BLaER1 treated with 17β-estradiol and CSF1 and Interleukin-3, amounts not matched to agents 10 nM and 100 nM (cell line): ENCODE measurements at regions not wholly inside any gene's neighbourhood (a gene's known extent, or its start where the extent isn't known, plus 50 kb on each side); places are given as distances from the start of the nearest gene placed in this dataset.

Experiments used
- H3K27ac ChIP-seq, 11 experiments: shearing (Covaris generic); formaldehyde crosslinking; 2 replicates each; pipeline ENCODE4 v1.8.1; 2022
- H3K27me3 ChIP-seq, 11 experiments: shearing (Covaris generic); formaldehyde crosslinking; 2 replicates each; pipeline ENCODE4 v1.8.1; 2022
- H3K36me3 ChIP-seq, 11 experiments: shearing (Covaris generic); formaldehyde crosslinking; 2 replicates each; pipeline ENCODE4 v1.8.1; 2022
- H3K4me1 ChIP-seq, 10 experiments: shearing (Covaris generic); formaldehyde crosslinking; 2 replicates each; pipeline ENCODE4 v1.8.1; 2022
- H3K4me2 ChIP-seq, 11 experiments: shearing (Covaris generic); formaldehyde crosslinking; 2 replicates each; pipeline ENCODE4 v1.8.1; 2022
- H3K4me3 ChIP-seq, 10 experiments: shearing (Covaris generic); formaldehyde crosslinking; 2 replicates each; pipeline ENCODE4 v1.8.1; 2022
- H3K9ac ChIP-seq, 11 experiments: shearing (Covaris generic); formaldehyde crosslinking; 2 replicates each; pipeline ENCODE4 v1.8.1; 2022
- H3K9me3 ChIP-seq, 11 experiments: shearing (Covaris generic); formaldehyde crosslinking; replicated peaks in 1 of 11; 2 replicates each; pipeline ENCODE4 v1.8.1; 2022
- H4K20me1 ChIP-seq, 11 experiments: shearing (Covaris generic); formaldehyde crosslinking; 2 replicates each; pipeline ENCODE4 v1.8.1; 2022
- Cebpa-rat ChIP-seq, 11 experiments: shearing (Covaris generic); IDR thresholded peaks; 2 replicates each; pipeline ENCODE4 v1.8.1; 2022

DNA sequence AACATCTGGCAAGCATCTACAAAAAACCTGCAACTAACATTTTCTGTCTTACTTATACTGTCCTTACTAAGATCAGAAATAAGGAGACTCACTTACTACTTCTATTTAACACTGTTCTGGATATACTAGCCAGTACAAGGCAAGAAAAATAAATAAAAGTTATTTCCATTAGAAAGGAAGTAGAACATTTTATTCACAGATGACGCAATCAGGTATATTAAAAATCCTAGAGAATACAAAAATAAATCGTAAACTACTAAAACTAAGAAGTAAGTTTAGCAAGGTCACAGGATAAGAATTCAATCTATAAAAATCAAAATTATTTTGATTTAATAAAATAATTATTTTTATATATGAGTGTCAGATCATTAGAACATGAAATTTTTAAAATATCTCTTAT, 264.6 kb downstream of the BARHL2 start:
- Histone ChIP-seq H3K4me1 (no peaks in the 10 kb centered on the region), H3K27ac (no peak overlapping the region), H3K27me3 (no peaks in the 10 kb centered on the region), H4K20me1 (no peaks in the 10 kb centered on the region), H3K9me3 (no peaks in the 10 kb centered on the region), H3K36me3 (no peaks in the 10 kb centered on the region), H3K4me3 (no peak overlapping the region), H3K9ac (no peak overlapping the region), H3K4me2 (no peak overlapping the region)
- TF ChIP-seq Cebpa-rat (IDR thresholded peaks at IDR 0.05) = no peak; a peak in 1 of 22 replicates

DNA sequence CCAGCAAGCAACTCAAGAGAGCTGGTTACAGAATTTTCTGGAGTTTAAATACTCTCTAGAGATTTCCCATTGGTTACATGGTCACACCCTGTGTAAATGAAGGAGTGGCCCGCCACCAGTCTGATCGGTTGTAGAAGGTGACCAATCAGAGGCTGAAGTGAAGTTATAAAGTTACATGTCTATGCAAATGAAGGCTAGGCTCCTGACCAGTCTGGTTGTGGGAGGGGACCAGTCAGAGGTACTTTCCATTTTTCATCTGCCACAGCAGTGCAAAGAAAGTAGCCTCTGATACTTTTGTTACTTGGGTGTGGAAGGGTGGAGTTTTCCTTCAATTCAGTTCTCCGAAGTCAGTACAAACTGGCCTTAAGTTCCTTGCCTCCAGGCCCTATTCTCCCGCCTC, 273.7 kb downstream of the BARHL2 start:
- no peak overlapping the region for H3K4me3 ChIP-seq
- no peaks in the 10 kb centered on the region for H4K20me1 ChIP-seq
- H3K4me2 ChIP-seq = no peak overlapping the region
- no peak overlapping the region for H3K9ac ChIP-seq
- no peaks in the 10 kb centered on the region for H3K9me3 ChIP-seq
- no peaks in the 10 kb centered on the region for H3K36me3 ChIP-seq
- no peaks in the 10 kb centered on the region for H3K27me3 ChIP-seq
- TF ChIP-seq Cebpa-rat (IDR thresholded peaks at IDR 0.05) = no peak
- no peak overlapping the region for H3K27ac ChIP-seq
- H3K4me1 ChIP-seq = no peaks in the 10 kb centered on the region

DNA sequence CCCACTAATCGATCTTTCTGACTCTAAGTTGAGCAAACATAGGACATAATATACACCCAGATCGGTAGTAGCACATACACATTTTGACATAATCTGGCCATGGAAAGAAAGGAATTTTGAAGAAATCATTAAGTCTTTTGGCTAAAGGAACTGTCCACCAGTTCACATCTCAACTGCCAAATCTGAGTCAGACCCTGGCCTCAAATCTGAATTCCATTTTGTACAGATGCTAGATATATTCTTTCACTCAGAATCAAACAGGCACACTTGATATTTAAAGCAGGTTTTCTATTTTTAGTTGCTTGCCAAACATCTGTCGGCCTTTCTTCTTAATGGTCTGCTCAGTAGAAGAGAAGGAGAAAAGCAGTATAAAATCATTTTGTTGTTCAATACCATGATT, 281.8 kb downstream of the BARHL2 start:
- Histone ChIP-seq H3K9me3 (no peaks in the 10 kb centered on the region), H3K4me1 (no peaks in the 10 kb centered on the region), H3K9ac (no peak overlapping the region), H3K27me3 (no peaks in the 10 kb centered on the region), H3K4me2 (no peak overlapping the region), H3K4me3 (no peak overlapping the region), H4K20me1 (no peaks in the 10 kb centered on the region), H3K36me3 (no peaks in the 10 kb centered on the region), H3K27ac (no peak overlapping the region)
- no peak for TF ChIP-seq Cebpa-rat (IDR thresholded peaks at IDR 0.05)

DNA sequence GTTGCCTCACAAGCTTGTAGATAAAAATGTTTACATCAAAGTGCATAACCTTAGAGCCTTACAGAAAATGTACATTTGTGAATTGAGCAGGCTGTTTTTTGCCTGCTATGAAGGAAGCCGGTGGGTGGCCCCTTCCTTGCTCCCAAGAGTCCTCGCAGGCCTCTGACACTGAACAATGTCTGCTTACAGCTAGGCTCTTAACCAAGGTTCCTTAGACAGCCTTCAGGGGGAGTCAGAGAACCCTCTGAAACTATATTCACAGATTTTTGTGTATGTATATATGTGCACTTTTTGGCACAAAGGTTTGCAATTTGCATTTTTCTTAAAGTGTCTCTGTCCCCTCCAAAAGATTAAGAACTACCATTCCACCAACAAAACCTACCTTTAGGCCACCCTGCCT, 282.6 kb downstream of the BARHL2 start:
- TF ChIP-seq Cebpa-rat (IDR thresholded peaks at IDR 0.05) = no peak

DNA sequence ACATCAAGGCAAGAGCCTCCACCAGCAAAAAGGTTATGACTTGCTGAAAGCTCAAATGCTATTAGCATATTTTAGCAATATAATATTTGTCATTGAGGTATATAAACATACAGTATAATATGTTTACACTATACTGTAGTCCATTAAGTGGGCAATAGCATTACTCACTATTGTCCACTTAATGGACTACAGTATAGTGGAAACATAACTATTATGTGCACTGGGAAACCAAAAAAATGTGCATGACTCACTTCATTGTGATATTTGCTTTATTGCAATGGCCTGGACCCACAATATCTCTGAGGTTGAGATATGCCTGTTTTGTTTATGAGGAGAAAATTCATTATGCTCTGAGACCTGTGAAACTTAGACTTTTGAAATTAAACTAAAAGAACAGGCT, 300.0 kb downstream of the BARHL2 start:
- H3K9ac ChIP-seq = no peak overlapping the region
- no peaks in the 10 kb centered on the region for H4K20me1 ChIP-seq
- no peaks in the 10 kb centered on the region for H3K27me3 ChIP-seq
- H3K36me3 ChIP-seq = no peaks in the 10 kb centered on the region
- no peak overlapping the region for H3K27ac ChIP-seq
- H3K4me2 ChIP-seq = no peak overlapping the region
- TF ChIP-seq Cebpa-rat (IDR thresholded peaks at IDR 0.05) = no peak
- H3K4me3 ChIP-seq = no peak overlapping the region
- H3K9me3 ChIP-seq = peaks cover 8 to 18% (median 14%) of the 10 kb centered on the region in 11 experiments; a peak in 17 of 22 replicates
- no peaks in the 10 kb centered on the region for H3K4me1 ChIP-seq

More for the DNA sequence above, 282.6 kb downstream of the BARHL2 start:
- Histone ChIP-seq H3K4me2 (no peak overlapping the region), H3K27ac (no peak overlapping the region), H3K4me1 (no peaks in the 10 kb centered on the region), H4K20me1 (no peaks in the 10 kb centered on the region), H3K9ac (no peak overlapping the region), H3K36me3 (no peaks in the 10 kb centered on the region), H3K9me3 (no peaks in the 10 kb centered on the region), H3K4me3 (no peak overlapping the region), H3K27me3 (no peaks in the 10 kb centered on the region)

DNA sequence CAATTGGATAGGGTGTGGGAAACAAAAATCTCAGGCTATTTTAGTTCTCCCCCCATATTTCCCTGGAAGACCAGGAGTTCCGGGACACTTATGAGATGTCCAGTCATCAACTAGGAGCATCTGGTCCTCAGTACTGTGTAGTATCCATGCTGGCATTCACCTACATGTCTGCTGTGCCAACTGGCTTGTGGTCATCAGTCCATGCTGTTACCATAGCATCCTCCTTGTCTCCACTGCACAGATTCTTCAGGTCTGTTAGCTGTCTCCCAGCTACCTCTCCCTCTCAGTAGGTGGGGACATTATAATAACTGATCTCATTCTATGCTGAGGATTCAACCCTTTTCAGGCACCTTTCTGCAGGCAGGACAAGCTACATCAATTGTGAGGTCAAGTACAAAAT, 302.9 kb downstream of the BARHL2 start:
- no peak for TF ChIP-seq Cebpa-rat (IDR thresholded peaks at IDR 0.05)
- peaks cover 8 to 18% (median 12%) of the 10 kb centered on the region in 11 experiments; a peak in 16 of 22 replicates for H3K9me3 ChIP-seq
- no peak overlapping the region for H3K4me3 ChIP-seq
- no peaks in the 10 kb centered on the region for H3K27me3 ChIP-seq
- no peaks in the 10 kb centered on the region for H4K20me1 ChIP-seq
- no peak overlapping the region for H3K4me2 ChIP-seq
- H3K27ac ChIP-seq = no peak overlapping the region
- no peak overlapping the region for H3K9ac ChIP-seq
- H3K4me1 ChIP-seq = no peaks in the 10 kb centered on the region
- no peaks in the 10 kb centered on the region for H3K36me3 ChIP-seq

DNA sequence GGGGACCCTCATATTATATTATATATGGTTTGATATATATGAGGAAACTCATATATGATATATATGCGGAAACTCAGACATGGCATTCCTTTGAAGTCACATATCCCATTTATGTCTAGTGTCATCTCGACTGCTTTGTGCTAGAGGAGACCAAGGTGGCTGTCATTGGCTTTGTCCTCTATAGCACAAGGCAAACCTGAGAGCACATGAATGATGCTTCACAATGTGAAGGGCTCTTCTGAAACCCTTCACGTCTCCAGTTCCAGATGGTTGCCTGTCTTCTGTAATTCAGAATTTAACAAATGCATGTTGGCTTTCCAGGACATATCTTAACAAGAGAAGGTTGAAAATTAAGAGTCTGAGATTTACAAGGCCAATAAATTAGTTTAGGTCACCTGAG, 303.6 kb downstream of the BARHL2 start:
- H3K4me2 ChIP-seq = no peak overlapping the region
- H3K9me3 ChIP-seq = peaks cover 8 to 18% (median 12%) of the 10 kb centered on the region in 11 experiments; a peak in 16 of 22 replicates
- TF ChIP-seq Cebpa-rat (IDR thresholded peaks at IDR 0.05) = no peak
- H3K9ac ChIP-seq = no peak overlapping the region
- no peak overlapping the region for H3K4me3 ChIP-seq
- H3K36me3 ChIP-seq = no peaks in the 10 kb centered on the region
- no peaks in the 10 kb centered on the region for H4K20me1 ChIP-seq
- no peaks in the 10 kb centered on the region for H3K27me3 ChIP-seq
- no peak overlapping the region for H3K27ac ChIP-seq
- no peaks in the 10 kb centered on the region for H3K4me1 ChIP-seq

DNA sequence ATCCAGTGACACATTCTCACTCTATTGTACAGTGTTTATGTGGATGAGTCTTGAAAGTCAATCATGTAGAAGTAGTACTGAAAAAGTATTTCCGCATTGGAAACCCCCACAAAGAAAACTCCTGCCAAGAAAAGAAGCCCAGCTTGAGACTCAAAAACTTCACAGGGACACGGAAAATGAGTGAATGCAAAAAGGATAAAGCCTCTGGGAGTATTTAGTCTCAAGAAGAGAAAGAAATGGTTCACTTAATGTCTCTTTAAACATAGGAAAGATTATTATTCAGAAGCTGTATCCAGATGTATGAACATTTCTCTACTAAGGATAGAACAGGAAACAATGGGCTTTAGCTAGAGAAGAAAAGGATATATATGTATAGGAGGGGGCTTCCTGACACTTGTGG, 304.5 kb downstream of the BARHL2 start:
- no peaks in the 10 kb centered on the region for H3K4me1 ChIP-seq
- H3K4me2 ChIP-seq = no peak overlapping the region
- H3K4me3 ChIP-seq = no peak overlapping the region
- no peak overlapping the region for H3K27ac ChIP-seq
- no peaks in the 10 kb centered on the region for H4K20me1 ChIP-seq
- H3K9ac ChIP-seq = no peak overlapping the region
- no peaks in the 10 kb centered on the region for H3K27me3 ChIP-seq
- TF ChIP-seq Cebpa-rat (IDR thresholded peaks at IDR 0.05) = no peak
- H3K9me3 ChIP-seq = peaks cover 8 to 18% (median 12%) of the 10 kb centered on the region in 11 experiments; a peak in 16 of 22 replicates
- H3K36me3 ChIP-seq = no peaks in the 10 kb centered on the region

DNA sequence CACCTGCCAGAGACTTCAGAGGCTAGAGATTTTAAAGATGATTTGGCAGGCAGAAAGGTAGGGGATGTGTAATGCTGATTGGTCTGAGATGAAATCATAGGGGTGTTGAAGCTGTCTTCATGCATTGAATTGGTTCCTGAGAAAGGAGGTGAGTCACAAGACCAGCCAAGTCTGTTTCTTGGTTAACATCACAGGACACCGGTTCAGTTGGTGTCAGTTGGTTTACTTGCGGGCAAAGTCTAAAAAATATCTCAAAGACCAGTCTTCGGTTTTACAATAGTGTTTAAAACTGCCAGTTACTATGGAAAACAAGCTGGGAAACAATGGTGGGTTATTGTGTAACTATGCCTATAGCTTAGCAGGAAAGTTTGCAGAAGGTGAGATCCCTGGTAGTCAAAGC, 305.9 kb downstream of the BARHL2 start:
- no peak for TF ChIP-seq Cebpa-rat (IDR thresholded peaks at IDR 0.05)
- H3K4me2 ChIP-seq = no peak overlapping the region
- H3K36me3 ChIP-seq = no peaks in the 10 kb centered on the region
- no peaks in the 10 kb centered on the region for H4K20me1 ChIP-seq
- no peak overlapping the region for H3K27ac ChIP-seq
- H3K9me3 ChIP-seq = peaks cover 7 to 14% (median 10%) of the 10 kb centered on the region in 11 experiments; a peak in 16 of 22 replicates
- no peak overlapping the region for H3K4me3 ChIP-seq
- H3K4me1 ChIP-seq = no peaks in the 10 kb centered on the region
- no peaks in the 10 kb centered on the region for H3K27me3 ChIP-seq
- no peak overlapping the region for H3K9ac ChIP-seq

DNA sequence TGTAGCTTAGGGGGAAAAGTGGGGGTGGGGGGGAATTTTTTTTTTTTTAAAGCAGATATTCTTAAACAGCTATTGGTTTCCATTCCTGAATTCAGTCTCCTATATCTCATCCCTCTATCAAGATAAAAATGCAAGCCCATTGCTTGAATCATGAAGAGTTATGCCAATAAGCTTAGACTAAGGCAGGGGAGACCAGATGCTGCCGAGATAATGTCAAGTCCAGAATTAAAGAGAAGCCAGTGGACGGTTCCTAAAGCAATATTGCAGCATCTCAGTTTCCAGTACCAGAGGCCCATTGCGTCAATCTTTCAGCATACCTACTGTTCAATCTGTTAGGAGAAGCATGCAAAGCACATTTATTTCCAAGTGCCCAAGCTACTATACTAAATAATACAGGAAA, 309.4 kb downstream of the BARHL2 start:
- H3K9me3 ChIP-seq = no peaks in the 10 kb centered on the region
- TF ChIP-seq Cebpa-rat (IDR thresholded peaks at IDR 0.05) = no peak

More for the DNA sequence above, 309.4 kb downstream of the BARHL2 start:
- Histone ChIP-seq H3K4me3 (no peak overlapping the region), H3K36me3 (no peaks in the 10 kb centered on the region), H4K20me1 (no peaks in the 10 kb centered on the region), H3K4me2 (no peak overlapping the region), H3K27ac (no peak overlapping the region), H3K27me3 (no peaks in the 10 kb centered on the region), H3K4me1 (no peaks in the 10 kb centered on the region), H3K9ac (no peak overlapping the region)
